DMS 273 treated with DMSO at 0.1 percent for 48 hours (cell line): ENCODE measurements at regions not wholly inside any gene's neighbourhood (a gene's known extent, or its start where the extent isn't known, plus 50 kb on each side); places are given as distances from the start of the nearest gene placed in this dataset.

Experiments used
- DNase-seq: peaks from one replicate; lab custom pipeline; 2025; lab: John Stamatoyannopoulos, UW

DNA sequence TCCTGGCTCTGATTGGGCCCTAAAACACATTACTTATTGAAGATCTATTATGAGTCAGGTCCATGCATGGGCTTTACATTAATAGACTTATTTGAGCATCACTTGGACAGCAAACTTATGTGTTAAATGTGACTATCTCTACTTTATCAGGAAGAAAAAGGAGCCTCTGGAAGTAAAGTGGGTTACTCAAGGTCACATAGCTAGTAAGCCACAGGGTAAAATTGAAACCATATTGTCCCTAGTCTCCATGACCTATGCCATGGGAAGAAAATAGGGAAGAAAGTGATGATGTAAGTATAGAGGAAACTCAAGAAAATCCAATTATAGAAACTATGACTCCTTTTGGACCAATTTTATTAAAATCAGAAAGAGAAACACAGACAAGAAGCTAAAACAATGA is 555.3 kb downstream of the NUF2 start:
- no peak for DNase-seq

DNA sequence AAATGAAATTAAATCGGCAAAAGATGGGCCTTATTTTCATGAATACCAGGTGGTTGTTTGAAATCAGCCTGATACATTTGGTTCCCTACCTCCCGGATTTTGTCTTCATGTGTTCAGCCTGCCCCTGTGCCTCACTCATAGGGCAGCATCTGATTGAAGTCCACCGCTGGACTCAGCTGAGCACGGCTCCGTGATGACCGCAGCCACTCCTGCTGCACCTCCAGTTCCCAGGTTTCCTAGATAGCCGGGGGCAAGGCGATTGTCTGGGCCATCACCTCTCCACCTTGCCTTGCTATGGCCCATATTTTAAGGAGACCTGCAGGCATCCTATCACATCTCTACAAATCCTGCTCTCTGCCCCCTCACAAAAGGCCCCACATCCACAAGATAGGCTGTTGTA is 563.8 kb downstream of the NUF2 start:
- DNase-seq = no peak

DNA sequence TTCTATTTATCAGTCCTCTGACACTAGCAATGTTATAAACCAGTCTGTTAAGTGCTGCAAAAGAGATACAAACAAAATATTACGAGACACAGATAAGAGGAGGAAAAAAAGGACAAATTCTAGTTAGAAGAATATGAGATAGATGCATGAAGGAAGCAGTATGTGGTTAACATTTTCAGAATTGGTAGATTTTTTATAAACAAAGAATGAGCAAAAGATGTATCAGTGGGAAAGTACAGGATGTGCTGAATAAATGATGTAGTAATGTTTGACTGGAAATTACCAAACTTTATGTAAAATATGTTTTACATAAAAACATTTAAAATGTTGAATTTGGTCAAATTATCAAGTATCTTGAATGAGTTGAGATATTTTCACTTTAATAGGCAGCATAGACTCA is 574.2 kb downstream of the NUF2 start:
- DNase-seq = no peak

DNA sequence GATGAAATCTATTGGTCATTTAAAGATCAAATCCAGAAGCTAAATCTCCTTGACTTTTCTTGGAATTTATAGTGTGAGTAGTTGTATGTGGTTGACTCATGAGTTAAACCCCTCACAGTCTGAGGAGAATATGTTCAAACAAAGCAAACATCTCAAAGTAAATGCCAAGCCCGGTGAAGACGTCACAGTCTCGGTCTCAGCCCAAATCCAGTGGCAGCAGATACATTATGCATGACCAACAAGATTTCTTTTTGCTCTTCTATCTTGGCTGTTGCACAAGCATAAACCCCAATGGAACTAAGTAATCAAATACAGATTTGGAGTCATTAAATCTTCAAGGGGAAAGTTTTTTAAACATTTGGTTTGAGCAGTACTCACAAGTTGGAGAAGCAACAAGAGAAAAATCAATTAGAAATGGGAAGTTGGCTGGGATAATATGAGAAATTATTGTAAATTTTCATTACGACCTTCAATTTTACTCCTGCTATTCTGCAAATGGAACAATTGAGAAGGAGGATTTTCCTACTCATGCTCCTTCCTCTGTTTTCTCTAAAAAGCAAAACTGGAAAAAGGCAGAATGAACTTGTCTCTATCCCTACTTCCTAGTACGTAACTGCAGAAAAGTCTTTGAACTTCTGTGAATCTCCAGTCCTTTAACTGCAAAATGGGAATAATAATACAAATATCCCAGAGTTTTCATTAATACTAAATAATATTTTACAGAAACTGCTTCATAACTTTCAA is 575.8 kb downstream of the NUF2 start:
- no peak for DNase-seq

DNA sequence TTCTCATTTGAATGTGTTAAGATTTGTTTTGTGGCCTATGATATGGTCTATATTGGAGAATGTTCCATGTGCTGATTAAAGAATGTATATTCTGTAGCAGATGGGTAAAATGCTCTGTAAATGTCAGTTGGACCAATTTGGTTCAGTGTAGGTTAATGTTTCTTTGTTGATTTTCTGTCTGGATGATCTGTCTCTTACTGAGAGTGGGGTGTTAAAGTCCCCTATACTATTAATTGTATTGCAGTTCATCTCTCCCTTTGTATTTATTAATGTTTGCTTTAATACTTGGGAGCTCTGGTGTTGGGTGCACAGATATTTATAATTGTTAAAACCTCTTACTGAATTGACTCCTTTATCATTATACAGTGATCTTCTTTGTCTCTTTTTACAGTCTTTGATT is 584.5 kb downstream of the NUF2 start:
- DNase-seq = no peak

DNA sequence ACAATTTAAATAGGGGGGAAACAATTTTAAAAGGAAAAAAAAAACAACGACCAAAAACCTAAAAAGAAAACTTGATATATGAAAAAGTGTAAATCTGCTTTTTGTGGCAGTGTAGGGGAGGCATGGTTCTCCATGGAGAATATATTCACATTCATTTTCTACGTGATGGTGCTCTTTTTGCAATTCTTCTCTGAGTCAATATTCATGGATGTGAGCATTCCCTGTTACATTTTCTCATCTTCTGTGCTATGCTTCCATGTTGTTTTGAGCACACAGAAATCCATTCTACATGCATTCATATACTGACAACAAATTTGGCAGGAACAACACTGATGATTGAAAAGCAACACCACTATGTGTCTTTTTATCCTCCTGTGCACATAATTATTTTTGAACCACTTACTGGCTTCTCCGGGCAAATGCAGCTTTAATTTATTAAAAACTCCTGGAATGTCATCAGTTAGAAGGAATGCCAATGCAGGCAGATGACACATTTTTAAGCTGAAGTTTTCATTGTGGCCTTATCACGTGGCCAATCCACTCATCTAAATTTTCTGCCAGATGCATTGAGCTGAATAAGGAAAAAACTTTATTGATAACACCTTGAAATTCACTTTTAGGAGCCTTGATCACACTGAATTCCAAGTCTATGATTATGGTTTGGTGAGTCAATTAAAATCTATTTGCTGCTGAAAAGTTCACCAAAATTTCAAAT is 590.6 kb downstream of the NUF2 start:
- no peak for DNase-seq

DNA sequence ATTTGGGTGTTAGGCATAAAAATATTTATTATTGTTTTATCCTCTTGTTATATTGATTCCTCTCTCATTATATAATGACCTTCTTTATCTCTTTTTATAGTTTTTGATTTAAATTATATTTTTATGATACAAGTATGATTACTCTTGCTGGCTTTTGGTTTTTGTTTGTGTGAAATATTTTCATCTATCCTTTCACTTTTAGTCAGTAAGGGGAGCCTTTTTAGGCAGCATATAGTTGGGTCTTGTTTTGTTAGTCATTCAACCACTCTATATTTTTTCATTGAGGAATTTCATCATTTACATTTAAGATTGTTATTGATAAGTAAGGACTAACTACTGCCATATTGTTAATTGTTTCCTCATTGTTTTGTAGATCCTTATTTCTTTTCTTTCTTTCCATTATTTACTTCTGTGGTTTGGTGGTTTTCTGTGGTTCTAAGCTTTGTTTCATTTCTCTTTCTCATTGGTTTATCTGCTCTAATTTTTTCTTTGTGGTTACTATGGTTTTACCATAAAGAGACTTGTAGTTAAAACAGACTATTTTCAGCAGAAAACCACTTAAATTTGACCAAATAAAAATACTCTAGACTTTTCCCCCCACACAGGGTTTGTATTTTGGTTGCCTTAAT is 593.1 kb downstream of the NUF2 start:
- no peak for DNase-seq

DNA sequence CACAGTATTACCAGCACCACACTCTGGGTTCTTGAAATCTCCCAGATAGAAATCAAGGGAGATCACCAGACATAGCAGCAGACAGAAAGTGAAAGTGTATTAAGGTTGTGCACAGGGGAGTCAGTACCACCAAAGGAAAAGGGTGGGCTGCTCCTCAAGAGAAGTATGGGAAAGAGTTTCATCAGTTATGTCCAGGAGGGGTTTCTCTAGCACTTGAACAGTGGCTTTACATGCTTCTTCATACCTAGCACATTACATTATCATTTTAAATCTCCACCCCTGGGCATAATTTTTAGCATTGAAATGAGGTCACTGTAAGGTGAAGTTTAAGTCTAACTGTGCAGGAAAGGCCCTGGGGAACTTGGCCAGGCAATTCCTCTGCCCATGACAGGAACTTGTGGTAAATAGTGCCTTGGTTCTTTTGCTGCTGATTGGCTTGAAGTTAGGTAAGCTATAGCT is 601.0 kb downstream of the NUF2 start:
- no peak for DNase-seq

DNA sequence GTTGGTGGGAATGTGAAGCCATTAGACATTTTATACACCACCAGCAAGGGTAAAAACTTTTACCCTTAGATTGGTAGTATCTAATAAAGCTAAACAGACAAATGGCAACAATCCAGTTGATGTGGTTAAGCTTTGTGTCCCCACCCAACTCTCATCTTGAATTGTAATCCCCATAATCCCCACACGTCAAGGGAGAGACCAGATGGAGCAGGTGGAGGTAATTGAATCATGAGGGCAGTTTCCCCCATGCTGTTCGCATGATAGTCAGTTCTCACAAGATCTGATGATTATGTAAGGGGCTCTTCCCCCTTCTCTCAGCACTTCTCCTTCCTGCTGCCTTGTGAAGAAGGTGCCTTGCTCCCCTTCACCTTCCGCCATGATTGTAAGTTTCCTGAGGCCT is 602.3 kb downstream of the NUF2 start:
- no peak for DNase-seq

DNA sequence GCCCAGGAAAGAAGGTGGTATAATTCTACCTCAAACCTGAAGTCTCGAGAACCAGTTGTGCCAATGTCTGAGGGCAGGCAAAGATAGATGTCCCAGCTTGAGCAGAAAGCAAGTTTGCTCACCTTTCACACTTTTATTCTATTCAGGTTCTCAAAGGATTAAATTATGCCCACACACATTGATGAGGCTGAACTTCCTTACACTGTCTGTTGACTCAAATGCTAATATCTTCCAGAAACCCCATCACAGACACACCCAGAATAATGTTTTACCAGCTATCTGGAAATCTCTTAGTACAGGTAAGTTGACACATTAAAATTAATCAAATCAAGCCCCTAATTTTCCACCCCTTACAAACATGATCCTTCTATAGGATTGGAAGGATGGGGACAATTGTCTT is 605.7 kb downstream of the NUF2 start:
- no peak for DNase-seq

DNA sequence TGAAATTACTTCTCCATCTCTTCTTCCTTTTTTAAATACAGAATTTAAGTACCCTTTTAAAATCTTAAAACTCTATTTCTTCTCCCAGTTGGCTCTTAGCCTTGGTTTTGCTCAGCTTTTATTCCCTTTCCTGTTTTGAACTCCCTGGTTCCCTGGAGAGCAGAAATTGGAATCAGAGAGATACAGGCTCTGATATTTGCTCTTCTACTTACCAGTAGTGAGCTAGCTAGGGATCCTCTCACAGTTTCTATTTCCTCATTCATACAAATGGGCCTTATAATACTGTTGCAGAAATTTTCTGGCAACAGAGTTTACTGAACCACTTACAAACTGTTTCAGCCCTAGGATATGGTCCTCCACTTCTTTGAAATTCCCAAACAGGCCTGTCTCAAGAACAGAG is 606.3 kb downstream of the NUF2 start:
- DNase-seq = no peak

DNA sequence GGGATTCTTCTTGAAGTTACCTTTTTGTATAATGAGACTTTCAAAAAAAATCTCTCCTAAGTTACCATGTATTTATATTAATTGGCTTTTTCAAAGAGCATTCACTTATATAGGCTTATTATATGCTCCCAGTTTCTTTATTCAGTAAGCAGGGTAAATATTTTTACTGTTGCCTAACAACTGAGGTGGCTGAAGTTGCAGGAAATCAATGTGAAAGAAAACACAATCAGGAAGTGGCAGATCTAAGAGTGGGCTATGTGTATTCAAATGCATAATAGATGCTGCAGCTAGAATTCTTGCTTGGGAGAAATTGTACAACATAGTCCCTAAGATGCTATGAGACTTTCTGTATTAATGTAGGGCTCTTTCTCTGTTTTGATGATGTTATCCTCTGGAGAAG is 606.9 kb downstream of the NUF2 start:
- DNase-seq = no peak

DNA sequence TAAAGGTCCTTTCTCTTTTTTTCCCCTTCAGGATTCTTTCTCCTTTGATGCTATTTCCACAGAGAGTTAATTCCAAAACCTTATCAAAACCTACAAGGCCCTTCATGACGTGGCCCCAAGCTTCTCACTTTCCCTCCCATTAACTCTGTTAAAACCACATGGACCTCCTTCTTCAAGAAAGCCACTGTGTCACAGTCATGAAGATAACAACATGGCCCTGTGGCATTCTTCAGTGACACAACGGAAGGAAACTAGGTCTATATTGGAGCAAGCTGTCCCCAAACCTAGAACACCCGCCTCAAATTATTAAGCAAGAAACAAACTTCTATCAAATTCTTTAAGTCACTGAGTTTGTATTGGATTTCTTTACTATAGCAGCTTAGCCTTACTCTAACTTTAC is 611.1 kb downstream of the NUF2 start:
- no peak for DNase-seq

DNA sequence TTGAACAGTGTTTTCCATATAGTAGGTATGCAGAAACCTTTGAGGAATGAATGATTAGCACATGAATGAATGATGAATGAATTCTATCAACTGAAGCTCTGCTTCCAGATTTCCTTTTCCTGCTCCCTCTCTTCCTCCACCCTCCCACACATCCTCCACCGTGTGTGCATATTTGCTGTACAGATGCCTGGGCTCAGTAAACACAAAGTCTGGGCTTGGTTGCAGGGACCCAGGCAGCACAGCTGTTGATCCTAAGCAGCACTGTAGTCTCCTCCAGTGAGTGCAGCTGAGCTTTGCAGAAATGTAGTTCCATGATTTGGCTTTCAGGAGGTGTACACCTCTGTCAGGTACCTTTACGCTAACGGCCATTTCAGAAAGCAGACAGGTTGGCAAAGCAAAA is 611.7 kb downstream of the NUF2 start:
- DNase-seq = no peak

DNA sequence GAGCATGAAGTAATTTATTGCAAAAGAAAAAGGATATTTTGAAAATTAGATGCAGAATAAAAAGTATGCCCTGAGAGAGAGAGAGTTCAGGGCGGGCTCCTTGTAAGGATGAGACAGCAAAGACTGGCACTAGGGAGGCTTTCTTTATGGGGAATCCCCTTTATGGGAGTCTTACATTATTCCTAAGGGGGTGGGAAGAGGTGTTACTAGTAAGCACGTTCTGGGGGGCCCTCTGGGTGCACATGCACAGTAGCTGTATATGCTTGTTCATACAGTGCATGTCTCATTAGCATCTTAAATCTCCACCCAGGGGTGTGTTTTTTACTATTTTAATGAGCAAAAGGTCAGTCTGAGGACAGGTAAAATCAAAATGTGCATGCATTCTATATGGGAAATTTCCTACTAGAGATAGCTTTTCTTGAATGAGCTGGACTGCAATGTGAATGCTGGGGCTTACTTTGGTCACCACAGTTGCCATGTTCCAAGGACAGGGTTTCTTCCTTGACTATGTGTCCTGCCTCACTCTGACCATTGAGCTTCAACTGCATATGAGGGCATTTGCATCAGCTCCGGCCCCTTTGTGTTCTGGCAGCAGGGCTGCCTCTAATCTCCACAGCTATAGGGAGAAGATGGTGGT is 614.1 kb downstream of the NUF2 start:
- no peak for DNase-seq

DNA sequence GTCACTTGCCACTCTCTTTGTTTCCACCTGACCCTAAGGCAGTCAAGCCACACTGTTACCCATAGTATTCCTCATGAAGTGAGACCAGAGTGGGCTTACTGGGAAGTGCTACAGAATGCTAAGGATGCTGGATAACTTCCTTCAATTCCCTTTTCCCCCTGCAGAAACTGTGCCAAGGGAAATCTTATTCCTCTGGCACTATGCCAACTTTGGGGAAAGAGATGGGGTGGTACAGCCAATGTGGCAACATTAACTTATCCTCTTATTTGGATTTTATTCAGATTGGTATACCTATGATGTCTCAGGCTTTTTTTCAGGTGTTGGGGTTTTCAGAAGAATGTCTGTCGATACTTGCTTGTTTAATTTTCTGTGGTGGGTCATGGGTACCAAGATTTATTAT is 599.4 kb upstream of the PBX1 start:
- no peak for DNase-seq

DNA sequence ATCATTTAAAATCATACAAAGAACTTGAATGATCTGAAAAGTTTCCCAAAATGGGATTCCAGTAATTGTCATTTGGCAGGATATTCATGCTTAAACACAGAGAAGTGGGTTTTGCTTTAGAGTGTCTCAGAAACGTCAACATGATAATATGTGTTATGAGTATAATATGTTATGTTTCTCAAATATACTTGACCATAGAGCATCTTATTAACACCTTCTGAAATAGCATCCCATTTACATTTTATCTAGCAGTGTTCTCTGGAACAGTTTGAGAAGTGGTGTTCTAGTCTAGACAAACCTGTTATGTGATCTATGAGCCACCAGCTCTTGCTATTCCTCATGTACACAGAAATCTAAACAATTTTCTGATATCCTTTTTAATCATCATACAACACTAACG is 588.8 kb upstream of the PBX1 start:
- no peak for DNase-seq

DNA sequence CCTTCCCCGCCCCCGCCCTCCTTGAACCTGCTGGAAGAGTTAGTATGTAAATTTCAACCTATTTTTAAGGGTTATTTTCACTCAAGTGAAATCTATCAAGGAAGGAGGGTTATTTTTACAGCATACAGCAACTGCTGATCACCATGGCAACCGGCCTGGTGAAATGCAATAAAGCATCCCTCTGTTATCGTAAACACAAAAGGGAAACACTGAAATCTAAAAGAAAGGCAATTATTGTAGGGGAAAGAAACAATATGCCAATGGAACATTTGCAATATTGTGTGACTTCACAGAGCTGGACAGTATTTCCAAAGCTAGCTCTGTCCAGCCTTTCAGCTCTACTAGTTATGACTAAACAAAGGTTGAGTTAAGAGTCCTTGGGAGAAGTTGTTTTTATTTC is 588.3 kb upstream of the PBX1 start:
- DNase-seq = no peak

DNA sequence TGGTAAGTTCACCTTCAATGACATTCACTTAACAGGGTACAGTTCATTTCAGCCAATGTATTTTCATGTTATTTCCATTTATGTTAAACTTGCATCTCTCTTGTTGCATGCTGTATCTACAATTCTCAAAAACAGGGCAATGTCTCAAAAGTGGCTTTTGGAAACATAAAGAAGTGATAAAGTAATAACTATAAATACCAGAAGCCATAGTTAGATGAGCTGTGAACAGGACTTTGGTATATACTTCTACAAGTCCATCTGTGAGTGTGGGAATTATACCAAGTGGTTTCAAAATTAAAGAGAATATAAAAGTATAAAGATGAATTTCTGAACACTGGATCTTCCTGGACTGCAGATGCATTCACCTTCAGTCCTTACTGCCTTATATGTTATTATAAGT is 585.4 kb upstream of the PBX1 start:
- no peak for DNase-seq

DNA sequence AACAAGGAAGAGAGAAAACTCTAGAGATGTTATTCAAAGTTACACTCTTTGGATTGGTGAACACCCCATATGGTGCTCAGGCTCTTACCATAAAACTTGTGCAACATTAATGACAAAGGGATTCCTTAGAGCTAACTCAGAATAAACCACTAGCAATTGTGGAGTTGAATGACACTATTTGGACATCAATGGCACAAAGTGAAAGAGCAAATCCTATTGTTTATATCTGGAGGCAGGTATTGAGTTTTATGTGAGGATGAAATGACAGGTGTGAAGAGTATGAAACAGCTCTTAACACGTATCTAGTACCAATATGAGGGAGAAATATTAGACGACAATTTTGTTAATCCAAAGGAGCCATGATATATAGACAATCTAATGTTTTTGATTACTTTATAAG is 584.9 kb upstream of the PBX1 start:
- no peak for DNase-seq

DNA sequence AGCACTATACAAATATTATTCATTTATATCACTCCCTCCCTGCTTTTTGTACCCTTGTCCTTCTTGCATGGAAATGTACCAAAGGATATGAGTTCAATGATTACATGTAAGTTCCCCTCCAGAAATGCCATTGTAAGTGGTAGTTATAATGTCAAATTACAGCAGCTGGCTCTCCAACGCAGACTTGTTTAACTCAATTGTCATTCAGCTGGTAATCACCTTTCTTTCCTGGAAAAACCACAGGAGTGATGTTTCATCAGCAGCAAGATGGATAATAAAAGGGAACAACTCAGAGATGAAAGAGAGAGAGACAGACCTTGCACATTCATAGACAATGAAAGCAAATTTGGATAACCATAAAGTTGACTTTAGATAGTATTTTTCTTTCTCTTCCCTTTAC is 578.6 kb upstream of the PBX1 start:
- no peak for DNase-seq

DNA sequence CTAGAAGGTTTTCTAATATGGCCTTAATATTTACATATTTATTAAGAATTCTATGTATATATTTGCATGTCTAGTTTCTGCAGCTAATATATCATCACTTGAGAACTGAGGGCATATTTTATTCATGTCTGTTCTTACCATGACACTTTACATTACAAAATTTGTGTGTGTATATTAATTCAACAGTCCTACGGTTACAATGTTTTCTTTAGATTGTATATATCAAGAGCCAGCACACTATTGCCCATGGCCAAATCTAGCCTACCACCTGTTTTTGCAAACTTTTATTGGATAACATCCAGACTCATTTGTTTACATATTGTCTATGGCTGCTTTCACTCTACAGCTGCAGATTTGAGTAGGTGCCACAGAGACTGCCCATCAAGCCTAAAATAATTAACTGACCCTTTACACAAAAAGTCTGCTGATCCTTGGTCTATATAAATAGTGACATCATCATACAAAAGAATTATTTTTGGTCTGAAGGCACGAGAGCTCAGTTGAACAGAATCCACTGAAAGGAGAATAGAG is 577.4 kb upstream of the PBX1 start:
- no peak for DNase-seq

DNA sequence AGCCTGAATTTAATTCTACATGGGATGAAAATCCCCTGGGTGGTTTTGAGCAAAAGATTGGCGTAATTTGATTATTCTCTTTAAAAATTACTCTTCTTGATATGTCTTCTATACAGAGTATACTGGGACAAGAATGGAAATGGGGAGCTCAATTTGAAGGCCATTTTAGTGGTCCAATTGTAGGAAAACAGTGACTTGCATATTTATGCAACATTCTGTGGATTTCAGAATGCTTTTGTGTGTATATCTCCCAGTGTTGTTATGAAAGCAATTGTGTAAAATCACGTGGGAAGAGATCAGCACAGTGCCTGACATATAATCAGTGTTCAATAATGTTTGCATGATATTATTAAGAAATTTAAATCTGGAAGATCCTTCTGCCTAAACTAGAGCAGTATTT is 575.9 kb upstream of the PBX1 start:
- DNase-seq = no peak
